Astrocyte (in vitro differentiated cells and primary cell): ENCODE measurements at regions not wholly inside any gene's neighbourhood (a gene's known extent, or its start where the extent isn't known, plus 50 kb on each side); places are given as distances from the start of the nearest gene placed in this dataset.

Experiments used
- DNase-seq: peaks from one replicate; pipeline ENCODE4 v3.0.0-alpha.2; 2010; ENCODE audit warnings: low read depth
- FAIRE-seq: peaks from 2 replicates; lab custom pipeline; 2011; peaks lifted over from hg19 to GRCh38; lab: Jason Lieb, UNC
- H2AFZ ChIP-seq: 2 replicates; pipeline ENCODE4 v1.6.0; 2012; ENCODE audit warnings: low read depth, low read length, inconsistent platforms
- H3K27ac ChIP-seq: 2 replicates; pipeline ENCODE4 v1.5.1; 2011; ENCODE audit warnings: low read depth, low read length, inconsistent platforms
- H3K27me3 ChIP-seq: 2 replicates; pipeline ENCODE4 v1.6.0; 2011; ENCODE audit warnings: low read length, inconsistent platforms; ENCODE audit not compliant: insufficient read depth
- H3K36me3 ChIP-seq: 2 replicates; pipeline ENCODE4 v1.5.1; 2011; ENCODE audit warnings: low read length, inconsistent platforms; ENCODE audit not compliant: insufficient read depth
- H3K4me1 ChIP-seq: 2 replicates; pipeline ENCODE4 v1.5.1; 2011; ENCODE audit warnings: low read length, inconsistent platforms; ENCODE audit not compliant: insufficient read depth
- H3K4me2 ChIP-seq: 2 replicates; pipeline ENCODE4 v1.6.0; 2012; ENCODE audit warnings: low read length, inconsistent platforms
- H3K4me3 ChIP-seq: 2 replicates; pipeline ENCODE4 v1.5.1; 2011; ENCODE audit warnings: low read depth, mild to moderate bottlenecking, low read length, inconsistent platforms; ENCODE audit not compliant: insufficient read depth
- H3K79me2 ChIP-seq: 2 replicates; pipeline ENCODE4 v1.6.0; 2012; ENCODE audit warnings: mild to moderate bottlenecking, low read length, inconsistent platforms; ENCODE audit not compliant: insufficient read depth
- H3K9ac ChIP-seq: 2 replicates; pipeline ENCODE4 v1.6.0; 2012; ENCODE audit warnings: mild to moderate bottlenecking, low read length, inconsistent platforms
- H3K9me3 ChIP-seq: 2 replicates; pipeline ENCODE4 v1.5.1; 2012; ENCODE audit warnings: low read depth, mild to moderate bottlenecking, low read length, inconsistent platforms; ENCODE audit not compliant: insufficient read depth
- H4K20me1 ChIP-seq: 2 replicates; pipeline ENCODE4 v1.6.0; 2012; ENCODE audit warnings: low read length, inconsistent platforms; ENCODE audit not compliant: insufficient read depth
- H3K27ac Mint-ChIP-seq: one replicate; pipeline ENCODE4 v1.8.0; 2021; ENCODE audit warnings: mild to moderate bottlenecking, mixed read lengths; ENCODE audit not compliant: unreplicated experiment
- H3K27me3 Mint-ChIP-seq: one replicate; pipeline ENCODE4 v1.8.0; 2021; ENCODE audit warnings: low read depth, mixed read lengths; ENCODE audit not compliant: unreplicated experiment
- H3K36me3 Mint-ChIP-seq: one replicate; pipeline ENCODE4 v1.8.0; 2021; ENCODE audit warnings: low read depth, mixed read lengths; ENCODE audit not compliant: unreplicated experiment
- H3K4me1 Mint-ChIP-seq: one replicate; pipeline ENCODE4 v1.8.0; 2021; ENCODE audit warnings: low read depth, mixed read lengths; ENCODE audit not compliant: unreplicated experiment
- H3K4me3 Mint-ChIP-seq: one replicate; pipeline ENCODE4 v1.8.0; 2021; ENCODE audit warnings: mild to moderate bottlenecking, moderate library complexity, mixed read lengths; ENCODE audit not compliant: unreplicated experiment
- H3K9me3 Mint-ChIP-seq: one replicate; pipeline ENCODE4 v1.8.0; 2021; ENCODE audit warnings: mild to moderate bottlenecking, mixed read lengths; ENCODE audit not compliant: unreplicated experiment
- CTCF ChIP-seq: IDR thresholded peaks from 2 replicates; pipeline ENCODE4 v1.5.1; 2011; ENCODE audit warnings: low read depth, mild to moderate bottlenecking, inconsistent platforms, low read length, moderate library complexity; ENCODE audit not compliant: insufficient read depth
- EZH2 ChIP-seq: IDR thresholded peaks from 2 replicates; pipeline ENCODE4 v1.6.1; 2012; ENCODE audit warnings: mild to moderate bottlenecking, low read length, inconsistent platforms; ENCODE audit not compliant: insufficient read depth

- Histone ChIP-seq H3K27ac (no peak overlapping the region), H3K79me2 (no peaks in the 10 kb centered on the region), H3K27me3 (no peaks in the 10 kb centered on the region), H3K4me1 (no peaks in the 10 kb centered on the region), H3K36me3 (no peaks in the 10 kb centered on the region), H4K20me1 (no peaks in the 10 kb centered on the region), H3K4me3 (no peak overlapping the region), H3K4me2 (no peak overlapping the region), H2AFZ (no peak overlapping the region), H3K9ac (no peak overlapping the region), H3K9me3 (peaks cover 5% of the 10 kb centered on the region)
- Mint-ChIP-seq H3K27ac (no peak overlapping the region), H3K4me3 (no peak overlapping the region), H3K4me1 (no peaks in the 10 kb centered on the region), H3K9me3 (peaks cover 2% of the 10 kb centered on the region), H3K27me3 (no peaks in the 10 kb centered on the region), H3K36me3 (no peaks in the 10 kb centered on the region)
- TF ChIP-seq CTCF (no peak), EZH2 (no peak)
- DNase-seq = no peak
- no peak for FAIRE-seq
Measured at GRCh38 chr5:117519957-117520500, 945.4 kb upstream of the SEMA6A start.

- FAIRE-seq (no peak), DNase-seq (no peak)
- H3K4me1 ChIP-seq = no peaks in the 10 kb centered on the region
- no peaks in the 10 kb centered on the region for H3K27me3 Mint-ChIP-seq
- H3K9me3 ChIP-seq = no peaks in the 10 kb centered on the region
- no peak overlapping the region for H3K27ac Mint-ChIP-seq
- no peaks in the 10 kb centered on the region for H3K36me3 ChIP-seq
- no peak overlapping the region for H3K4me3 Mint-ChIP-seq
- H3K9me3 Mint-ChIP-seq = no peaks in the 10 kb centered on the region
- H3K4me1 Mint-ChIP-seq = no peaks in the 10 kb centered on the region
- TF ChIP-seq EZH2 (no peak), CTCF (no peak)
- no peak overlapping the region for H3K4me3 ChIP-seq
- H3K4me2 ChIP-seq = no peak overlapping the region
- no peak overlapping the region for H2AFZ ChIP-seq
- no peaks in the 10 kb centered on the region for H3K36me3 Mint-ChIP-seq
- no peaks in the 10 kb centered on the region for H3K27me3 ChIP-seq
- no peak overlapping the region for H3K27ac ChIP-seq
- H3K9ac ChIP-seq = no peak overlapping the region
- no peaks in the 10 kb centered on the region for H3K79me2 ChIP-seq
- no peaks in the 10 kb centered on the region for H4K20me1 ChIP-seq
Measured at GRCh38 chr5:117504305-117504704, 929.7 kb upstream of the SEMA6A start.

- H3K4me3 ChIP-seq = no peak overlapping the region
- H3K27ac ChIP-seq = no peak overlapping the region
- no peaks in the 10 kb centered on the region for H4K20me1 ChIP-seq
- no peaks in the 10 kb centered on the region for H3K4me1 ChIP-seq
- no peaks in the 10 kb centered on the region for H3K79me2 ChIP-seq
- no peaks in the 10 kb centered on the region for H3K9me3 ChIP-seq
- no peak overlapping the region for H3K9ac ChIP-seq
- Mint-ChIP-seq H3K27me3 (no peaks in the 10 kb centered on the region), H3K4me1 (no peaks in the 10 kb centered on the region), H3K9me3 (no peaks in the 10 kb centered on the region), H3K36me3 (no peaks in the 10 kb centered on the region), H3K4me3 (no peak overlapping the region), H3K27ac (no peak overlapping the region)
- no peaks in the 10 kb centered on the region for H3K27me3 ChIP-seq
- TF ChIP-seq CTCF (no peak), EZH2 (no peak)
- no peaks in the 10 kb centered on the region for H3K36me3 ChIP-seq
- H2AFZ ChIP-seq = no peak overlapping the region
- DNase-seq (no peak), FAIRE-seq (no peak)
- H3K4me2 ChIP-seq = no peak overlapping the region
Measured at GRCh38 chr5:117497601-117498000, 923.0 kb upstream of the SEMA6A start.
